Gastroesophageal sphincter (tissue), 3 donors: ENCODE measurements at regions not wholly inside any gene's neighbourhood (a gene's known extent, or its start where the extent isn't known, plus 50 kb on each side); places are given as distances from the start of the nearest gene placed in this dataset.

ENCODE experiments used
- CTCF ChIP-seq, 4 experiments: fragments of 200-600 bp in 2 of 4; fragments of 450-650 bp in 2 of 4; sonication (generic) in 1 of 4; IDR thresholded peaks; one replicate each; pipeline ENCODE4 v1.5.1; 2017 to 2019; ENCODE audit warnings: antibody characterized with exemption in 4 of 4, mild to moderate bottlenecking in 2 of 4, moderate library complexity in 2 of 4
- POLR2A ChIP-seq, 2 donors: fragments of 450-650 bp; IDR thresholded peaks; one replicate each; pipeline ENCODE4 v1.6.1; 2017; ENCODE audit warnings: antibody characterized with exemption in 2 of 2, mild to moderate bottlenecking in 2 of 2, moderate library complexity in 1 of 2
- POLR2AphosphoS5 ChIP-seq: sonication (generic); formaldehyde crosslinking; IDR thresholded peaks from one replicate; pipeline ENCODE4 v1.6.1; 2017; ENCODE audit warnings: antibody characterized with exemption

- no peak for TF ChIP-seq POLR2AphosphoS5
- TF ChIP-seq POLR2A (IDR thresholded peaks at IDR 0.05), result no peak
- TF ChIP-seq CTCF (IDR thresholded peaks at IDR 0.05), result no peak
Observed at GRCh38 chr16:16865374-16865773, 486.4 kb downstream of the NPIPA7 start.
